Kasumi-1 (cell line): ENCODE measurements at regions not wholly inside any gene's neighbourhood (a gene's known extent, or its start where the extent isn't known, plus 50 kb on each side); places are given as distances from the start of the nearest gene placed in this dataset.

Experiments used
- DNase-seq, 2 experiments: peaks; one replicate each; lab custom pipeline; 2025; lab: John Stamatoyannopoulos, UW

GRCh38 chr20:39146394-39146793, 184.2 kb downstream of the DHX35 start:
- no peak for DNase-seq

- DNase-seq, result no peak
Observed at GRCh38 chr20:39145921-39146320, 183.8 kb downstream of the DHX35 start.

GRCh38 chr20:39144757-39145156, 182.6 kb downstream of the DHX35 start:
- DNase-seq, result no peak

- no peak for DNase-seq
Observed at GRCh38 chr20:39142407-39143096, 180.4 kb downstream of the DHX35 start.

GRCh38 chr20:39137299-39137698, 175.2 kb downstream of the DHX35 start:
- no peak for DNase-seq

GRCh38 chr20:39136798-39137197, 174.7 kb downstream of the DHX35 start:
- DNase-seq, result no peak

GRCh38 chr20:39135885-39136544, 173.9 kb downstream of the DHX35 start:
- no peak for DNase-seq

- no peak for DNase-seq
Observed at GRCh38 chr20:39133201-39133600, 171.1 kb downstream of the DHX35 start.

- DNase-seq, result no peak
Observed at GRCh38 chr20:39132511-39132910, 170.4 kb downstream of the DHX35 start.

GRCh38 chr20:39132093-39132492, 169.9 kb downstream of the DHX35 start:
- DNase-seq, result no peak

- no peak for DNase-seq
Observed at GRCh38 chr20:39130627-39131026, 168.5 kb downstream of the DHX35 start.

GRCh38 chr20:39129523-39129922, 167.4 kb downstream of the DHX35 start:
- no peak for DNase-seq

- DNase-seq, result no peak
Observed at GRCh38 chr20:39124064-39124463, 161.9 kb downstream of the DHX35 start.

- no peak for DNase-seq
Observed at GRCh38 chr20:39123185-39123557, 161.0 kb downstream of the DHX35 start.

- DNase-seq, result peak; percentile 0
Observed at GRCh38 chr20:39117491-39117890, 155.3 kb downstream of the DHX35 start.

GRCh38 chr20:39116020-39116419, 153.9 kb downstream of the DHX35 start:
- no peak for DNase-seq

- DNase-seq, result peak; percentile 24 to 38
Observed at GRCh38 chr20:39112178-39112743, 150.1 kb downstream of the DHX35 start.

GRCh38 chr20:39111359-39112177, 149.4 kb downstream of the DHX35 start:
- DNase-seq, result no peak

- no peak for DNase-seq
Observed at GRCh38 chr20:39110819-39111136, 148.6 kb downstream of the DHX35 start.

- DNase-seq, result no peak
Observed at GRCh38 chr20:39109933-39110818, 148.0 kb downstream of the DHX35 start.

GRCh38 chr20:39108746-39109145, 146.6 kb downstream of the DHX35 start:
- no peak for DNase-seq

- no peak for DNase-seq
Observed at GRCh38 chr20:39107741-39108140, 145.6 kb downstream of the DHX35 start.
